ENCODE measurements at regions not wholly inside any gene's neighbourhood (a gene's known extent, or its start where the extent isn't known, plus 50 kb on each side); places are given as distances from the start of the nearest gene placed in this dataset.
A peak's percentile ranks its signal among the peaks of the same experiment; 100 is the strongest.

- intact Hi-C loops (cut with micrococcal nuclease; ENCODE audit: unreplicated experiment), result no loop called here
- ATAC-seq, result peak; percentile 33; the same call in 2 of the 3 replicates
- CTCF ChIA-PET, result no interaction called here
- BruUV-seq (replicated peaks), result no TSS peak
- Histone ChIP-seq H3K36me3 (ENCODE audit: control insufficient read depth in 2 of 2, insufficient read depth in 2 of 2, low read length in 1 of 2) (no peaks in the 10 kb centered on the region), H3K27ac (ENCODE audit: control insufficient read depth, insufficient read depth) (no peak overlapping the region), H3K4me3 (no peak overlapping the region), H3K9ac (ENCODE audit: control insufficient read depth, insufficient read depth, low read length) (no peak overlapping the region), H3K4me1 (ENCODE audit: control insufficient read depth, insufficient read depth, low read length) (no peaks in the 10 kb centered on the region), H3K79me2 (ENCODE audit: control insufficient read depth, insufficient read depth, low read length) (no peaks in the 10 kb centered on the region), H3K4me2 (ENCODE audit: control insufficient read depth, insufficient read depth) (no peak overlapping the region), H3K27me3 (replicated peaks in 1 of 2; ENCODE audit: control insufficient read depth in 2 of 2, insufficient read depth in 2 of 2, low read length in 1 of 2) (no peaks in the 10 kb centered on the region), H3K9me3 (replicated peaks; ENCODE audit: control insufficient read depth, insufficient read depth, low read length) (no peaks in the 10 kb centered on the region), H4K20me1 (ENCODE audit: control insufficient read depth, insufficient read depth) (no peaks in the 10 kb centered on the region), H2AFZ (ENCODE audit: control insufficient read depth, low read depth, low read length) (no peak overlapping the region)
- DNase-seq (ENCODE audit: low read depth, low spot score), result no peak
- POLR2A ChIA-PET, result no interaction called here
- FAIRE-seq, result peak; percentile 44
- RAD21 ChIA-PET (ENCODE audit: unreplicated experiment), result no interaction called here
- in situ Hi-C loops (cut with MboI), result no loop called here
- 26% methylated on average over 4 of the region's 4 CpGs for WGBS (ENCODE audit: insufficient coverage, insufficient replicate concordance, low lambda C conversion rate, missing lambda C conversion rate)
- SMC1A ChIA-PET (ENCODE audit: uncharacterized antibody, unreplicated experiment), result interaction anchor here (1.2 kb wide), 1 partner anchor 40 kb away, joined by 3 read pairs; no protein-coding TSS in a partner anchor
- TF ChIP-seq FOXM1 (IDR thresholded peaks at IDR 0.05; ENCODE audit: low read depth, low read length) (no peak), NR2F1 (conservative IDR thresholded peaks at IDR 0.05) (no peak), BCL11A (IDR thresholded peaks at IDR 0.05; ENCODE audit: low read depth, low read length) (no peak), E4F1 (IDR thresholded peaks at IDR 0.05; ENCODE audit: borderline replicate concordance, partially characterized antibody) (no peak), ZBTB40 (IDR thresholded peaks at IDR 0.05; ENCODE audit: borderline replicate concordance) (no peak), PAX5 (IDR thresholded peaks at IDR 0.05; ENCODE audit: borderline replicate concordance, low read depth, low read length) (no peak), NR2C1 (IDR thresholded peaks at IDR 0.05) (no peak), ATF2 (IDR thresholded peaks at IDR 0.05; ENCODE audit: low read length) (no peak), USF1 (IDR thresholded peaks at IDR 0.05; ENCODE audit: borderline replicate concordance, extremely low read length, insufficient read depth, low read depth, low read length) (no peak), BCL3 (IDR thresholded peaks at IDR 0.05; ENCODE audit: borderline replicate concordance, insufficient read depth, low read depth, low read length, poor library complexity, severe bottlenecking) (no peak)
Measured at GRCh38 chr5:8913522-8913921, 632.4 kb downstream of the SEMA5A start.

All from GM12878 (cell line).